Vagina (tissue), 2 donors: ENCODE measurements at regions not wholly inside any gene's neighbourhood (a gene's known extent, or its start where the extent isn't known, plus 50 kb on each side); places are given as distances from the start of the nearest gene placed in this dataset.

Source experiments
- DNase-seq, 2 donors: peaks; one replicate each; pipeline ENCODE4 v3.0.0-alpha.2; 2017; ENCODE audit errors: extremely low spot score in 2 of 2
- H3K27ac ChIP-seq: fragments of 200-600 bp; sonication (generic); one replicate; pipeline ENCODE4 v1.5.1; 2019
- H3K27me3 ChIP-seq: fragments of 200-600 bp; sonication (generic); one replicate; pipeline ENCODE4 v1.5.1; 2019
- H3K36me3 ChIP-seq, 2 donors: fragments of 200-600 bp; sonication (generic); one replicate each; pipeline ENCODE4 v1.5.1; 2017 to 2019
- H3K4me1 ChIP-seq: fragments of 200-600 bp; sonication (generic); one replicate; pipeline ENCODE4 v1.5.1; 2019
- H3K4me3 ChIP-seq, 2 donors: fragments of 200-600 bp; sonication (generic); 1 replicate in 1 of 2; 2 replicates in 1 of 2; pipeline ENCODE4 v1.5.1; 2016 to 2019
- H3K9me3 ChIP-seq: fragments of 200-600 bp; sonication (generic); one replicate; pipeline ENCODE4 v1.5.1; 2019
- CTCF ChIP-seq, 3 experiments: fragments of 450-650 bp in 2 of 3; fragments of 200-600 bp in 1 of 3; sonication (generic) in 1 of 3; IDR thresholded peaks; one replicate each; pipeline ENCODE4 v1.5.1; 2017 to 2019; ENCODE audit warnings: antibody characterized with exemption in 3 of 3, mild to moderate bottlenecking in 2 of 3, moderate library complexity in 2 of 3
- POLR2A ChIP-seq, 2 donors: fragments of 450-650 bp; IDR thresholded peaks; one replicate each; pipeline ENCODE4 v1.6.1; 2017; ENCODE audit warnings: antibody characterized with exemption in 2 of 2, mild to moderate bottlenecking in 2 of 2, moderate library complexity in 2 of 2
- POLR2AphosphoS5 ChIP-seq, 2 donors: sonication (generic); formaldehyde crosslinking; IDR thresholded peaks; one replicate each; pipeline ENCODE4 v1.9.0; 2017; ENCODE audit warnings: antibody characterized with exemption in 2 of 2, mild to moderate bottlenecking in 2 of 2, low read depth in 1 of 2; ENCODE audit not compliant: insufficient read depth in 1 of 2
- intact Hi-C: fragments of 100-400 bp; cut with DNase I; formaldehyde crosslinking; loops from one replicate; pipeline ENCODE4 v1.15.1; 2023

- Histone ChIP-seq H3K4me3 (no peak overlapping the region), H3K4me1 (no peaks in the 10 kb centered on the region), H3K36me3 (no peaks in the 10 kb centered on the region), H3K9me3 (no peaks in the 10 kb centered on the region), H3K27me3 (no peaks in the 10 kb centered on the region), H3K27ac (no peak overlapping the region)
- DNase-seq = no peak
- TF ChIP-seq POLR2AphosphoS5 (IDR thresholded peaks at IDR 0.05; ENCODE audit: insufficient read depth in 1 of 2, low read depth in 1 of 2) (no peak), CTCF (IDR thresholded peaks at IDR 0.05) (no peak)
- intact Hi-C loops = no loop called here
Observed at GRCh38 chr7:84339306-84339705, 144.7 kb upstream of the SEMA3A start.

- Histone ChIP-seq H3K4me3 (no peak overlapping the region), H3K4me1 (no peaks in the 10 kb centered on the region), H3K9me3 (no peaks in the 10 kb centered on the region), H3K27me3 (no peaks in the 10 kb centered on the region), H3K27ac (no peak overlapping the region), H3K36me3 (no peaks in the 10 kb centered on the region)
- DNase-seq = no peak
- no peak for TF ChIP-seq CTCF (IDR thresholded peaks at IDR 0.05)
- TF ChIP-seq POLR2AphosphoS5 (IDR thresholded peaks at IDR 0.05; ENCODE audit: insufficient read depth in 1 of 2, low read depth in 1 of 2) = no peak
- TF ChIP-seq POLR2A (IDR thresholded peaks at IDR 0.05) = no peak
- intact Hi-C loops = no loop called here
Observed at GRCh38 chr7:84337429-84337828, 142.8 kb upstream of the SEMA3A start.

- Histone ChIP-seq H3K27me3 (no peaks in the 10 kb centered on the region), H3K4me1 (no peaks in the 10 kb centered on the region), H3K4me3 (no peak overlapping the region), H3K9me3 (no peaks in the 10 kb centered on the region), H3K27ac (no peak overlapping the region), H3K36me3 (no peaks in the 10 kb centered on the region)
- TF ChIP-seq CTCF (IDR thresholded peaks at IDR 0.05) (no peak), POLR2AphosphoS5 (IDR thresholded peaks at IDR 0.05; ENCODE audit: insufficient read depth in 1 of 2, low read depth in 1 of 2) (no peak), POLR2A (IDR thresholded peaks at IDR 0.05) (no peak)
- intact Hi-C loops = no loop called here
- no peak for DNase-seq
Observed at GRCh38 chr7:84336766-84337165, 142.2 kb upstream of the SEMA3A start.

GRCh38 chr7:84336303-84336702, 141.7 kb upstream of the SEMA3A start:
- Histone ChIP-seq H3K4me1 (no peaks in the 10 kb centered on the region), H3K9me3 (no peaks in the 10 kb centered on the region), H3K36me3 (no peaks in the 10 kb centered on the region), H3K4me3 (no peak overlapping the region), H3K27ac (no peak overlapping the region), H3K27me3 (no peaks in the 10 kb centered on the region)
- TF ChIP-seq CTCF (IDR thresholded peaks at IDR 0.05) (no peak), POLR2A (IDR thresholded peaks at IDR 0.05) (no peak), POLR2AphosphoS5 (IDR thresholded peaks at IDR 0.05; ENCODE audit: insufficient read depth in 1 of 2, low read depth in 1 of 2) (no peak)
- no peak for DNase-seq
- intact Hi-C loops = no loop called here

GRCh38 chr7:84331616-84332015, 137.0 kb upstream of the SEMA3A start:
- Histone ChIP-seq H3K9me3 (no peaks in the 10 kb centered on the region), H3K27me3 (no peaks in the 10 kb centered on the region), H3K4me1 (no peaks in the 10 kb centered on the region), H3K4me3 (no peak overlapping the region), H3K27ac (no peak overlapping the region), H3K36me3 (no peaks in the 10 kb centered on the region)
- TF ChIP-seq POLR2A (IDR thresholded peaks at IDR 0.05) = no peak
- no peak for TF ChIP-seq POLR2AphosphoS5 (IDR thresholded peaks at IDR 0.05; ENCODE audit: insufficient read depth in 1 of 2, low read depth in 1 of 2)
- TF ChIP-seq CTCF (IDR thresholded peaks at IDR 0.05) = no peak
- no peak for DNase-seq
- intact Hi-C loops = no loop called here
